ENCODE measurements at regions not wholly inside any gene's neighbourhood (a gene's known extent, or its start where the extent isn't known, plus 50 kb on each side); places are given as distances from the start of the nearest gene placed in this dataset.

DNA sequence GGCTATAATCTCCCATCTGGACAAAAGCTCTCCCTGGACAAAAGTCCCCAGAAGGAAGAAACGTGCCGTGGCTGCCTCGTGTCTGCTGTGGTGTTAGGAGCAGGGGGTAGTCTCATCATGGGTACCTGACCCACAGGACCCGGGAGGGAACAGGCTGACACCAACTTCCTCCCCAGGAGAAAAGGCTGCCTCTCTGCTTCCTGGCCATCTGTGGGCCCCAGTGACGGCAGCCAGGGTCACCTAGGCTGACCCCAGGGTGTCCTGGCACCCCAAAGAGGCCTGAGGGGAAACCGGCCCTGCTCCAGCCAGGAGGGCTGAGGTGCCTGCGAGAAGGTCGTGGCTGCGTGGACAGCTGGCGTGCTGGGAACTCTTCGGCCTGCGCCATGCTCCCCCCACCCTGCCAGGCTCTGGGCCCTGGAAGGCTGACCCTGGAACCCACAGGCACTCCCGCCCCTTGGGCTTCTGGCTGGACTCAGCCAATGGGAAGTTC, 133.9 kb downstream of the RFLNA start:
- peak overlapping the region; percentile 57 to 81 (median 76) for H3K4me2 ChIP-seq
- no peaks in the 10 kb centered on the region for H3K9me3 ChIP-seq (replicated peaks in 1 of 11)
- peaks cover 31 to 99% (median 60%) of the 10 kb centered on the region in 11 experiments; a peak in 21 of 22 replicates for H4K20me1 ChIP-seq
- H3K36me3 ChIP-seq: peaks cover 43 to 76% (median 59%) of the 10 kb centered on the region in 11 experiments
- H3K27ac ChIP-seq: peak overlapping the region in 8 of 11 experiments; percentile 0 to 60 (median 36); a peak in 12 of 22 replicates
- H3K9ac ChIP-seq: peak overlapping the region; percentile 11 to 59 (median 35); a peak in 14 of 22 replicates
- H3K4me1 ChIP-seq: peaks cover 41 to 78% (median 58%) of the 10 kb centered on the region in 10 experiments
- TF ChIP-seq Cebpa-rat (IDR thresholded peaks at IDR 0.05): no peak
- no peaks in the 10 kb centered on the region for H3K27me3 ChIP-seq
- H3K4me3 ChIP-seq: no peak overlapping the region

DNA sequence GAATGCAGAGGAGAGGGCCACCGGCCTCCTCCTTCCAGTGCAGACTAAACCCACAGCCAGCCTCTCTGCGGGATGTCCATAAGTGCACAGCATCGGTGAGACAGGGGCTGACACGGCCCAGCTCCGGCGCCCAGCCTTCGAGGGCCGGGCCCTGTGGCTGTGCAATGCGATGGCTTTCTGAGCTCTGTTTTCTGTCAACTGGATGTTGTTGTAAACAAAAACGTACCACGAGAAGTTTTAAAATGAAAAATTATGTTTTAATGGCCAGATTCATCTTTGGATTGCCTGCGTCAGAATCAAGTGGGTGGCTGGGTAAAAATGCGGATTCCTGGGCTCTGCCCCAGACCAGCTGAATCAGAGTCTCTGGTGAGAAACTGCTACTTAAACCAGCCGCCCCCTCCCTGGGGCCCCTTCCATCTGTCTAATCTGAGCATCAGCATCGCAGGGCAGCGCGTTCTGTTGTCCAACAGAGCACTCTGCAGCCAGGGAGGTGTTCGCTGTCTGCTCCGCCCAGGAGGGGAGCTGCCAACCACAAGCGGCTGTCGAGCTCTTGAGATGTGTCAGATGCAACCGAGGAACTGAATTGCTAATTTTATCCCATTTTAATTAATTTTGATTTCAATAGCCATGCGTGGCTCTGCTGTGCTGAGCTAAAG, 133.4 kb downstream of the RFLNA start:
- Histone ChIP-seq H3K27me3 (no peaks in the 10 kb centered on the region), H3K4me2 (peak overlapping the region; percentile 57 to 81 (median 76))

DNA sequence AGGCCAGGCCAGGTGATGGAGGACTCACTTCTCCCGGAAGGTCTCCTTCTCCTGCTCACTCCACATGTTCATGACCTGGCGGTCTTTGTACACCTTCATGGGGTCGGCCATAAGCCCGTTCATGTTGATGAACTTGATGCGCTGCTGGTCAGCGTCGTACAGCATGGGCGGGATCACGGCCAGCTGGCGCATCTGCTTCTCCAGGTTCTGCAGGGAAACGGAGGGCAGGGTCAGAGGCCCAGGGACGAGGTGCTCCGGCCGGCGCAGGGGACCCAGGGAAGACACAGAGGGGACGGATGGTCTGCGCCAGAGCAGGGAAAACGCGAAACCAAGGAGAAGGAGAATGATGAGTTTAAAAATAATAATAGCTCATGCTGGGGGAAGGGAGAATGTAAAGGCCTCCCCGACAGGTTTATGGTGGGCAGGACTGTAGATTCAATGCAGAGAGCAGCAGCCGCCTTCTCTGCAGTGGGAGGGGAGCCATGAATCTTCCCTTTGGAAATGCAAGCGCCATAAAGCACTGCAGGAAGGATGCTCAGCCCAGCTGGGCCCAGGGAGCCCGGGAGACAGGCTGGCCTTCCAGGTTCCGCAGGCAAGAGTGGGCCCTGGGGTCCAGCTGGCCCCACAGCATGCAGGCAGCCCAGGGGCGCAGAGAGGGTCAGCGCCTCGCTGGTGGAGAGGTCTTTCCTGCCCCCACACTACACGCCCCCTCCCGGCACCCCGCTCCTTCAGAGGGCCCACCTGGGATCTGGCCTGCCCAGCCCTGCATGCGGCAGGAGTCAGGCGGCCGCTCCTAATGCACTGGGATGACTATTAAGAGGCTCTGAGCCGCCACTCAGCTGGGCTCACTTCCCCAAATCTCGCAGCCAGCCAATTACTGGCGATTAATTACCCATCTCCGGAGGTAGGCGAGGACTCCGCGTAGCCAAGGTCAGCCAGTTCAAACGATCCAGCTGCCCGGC, 132.0 kb downstream of the RFLNA start:
- Histone ChIP-seq H3K36me3 (peaks cover 49 to 91% (median 76%) of the 10 kb centered on the region in 11 experiments), H3K4me2 (peak overlapping the region in 5 of 11 experiments; percentile 57 to 76 (median 74); a peak in 9 of 22 replicates), H3K4me3 (no peak overlapping the region), H3K27ac (no peak overlapping the region), H3K4me1 (peaks cover 50 to 78% (median 55%) of the 10 kb centered on the region in 10 experiments), H3K27me3 (no peaks in the 10 kb centered on the region), H4K20me1 (peaks cover 19 to 100% (median 63%) of the 10 kb centered on the region in 11 experiments), H3K9me3 (replicated peaks in 1 of 11) (no peaks in the 10 kb centered on the region), H3K9ac (peak overlapping the region in 2 of 11 experiments; percentile 0 to 43; a peak in 1 of 22 replicates)
- no peak for TF ChIP-seq Cebpa-rat (IDR thresholded peaks at IDR 0.05)

More for the DNA sequence above, 133.4 kb downstream of the RFLNA start:
- Histone ChIP-seq H3K9ac (peak overlapping the region in 8 of 11 experiments; percentile 11 to 59 (median 42); a peak in 11 of 22 replicates), H3K36me3 (peaks cover 49 to 79% (median 62%) of the 10 kb centered on the region in 11 experiments), H3K4me3 (no peak overlapping the region), H3K27ac (peak overlapping the region in 7 of 11 experiments; percentile 16 to 60 (median 40); a peak in 10 of 22 replicates), H3K9me3 (replicated peaks in 1 of 11) (no peaks in the 10 kb centered on the region), H4K20me1 (peaks cover 29 to 99% (median 60%) of the 10 kb centered on the region in 11 experiments), H3K4me1 (peaks cover 42 to 80% (median 60%) of the 10 kb centered on the region in 10 experiments)
- no peak for TF ChIP-seq Cebpa-rat (IDR thresholded peaks at IDR 0.05)

DNA sequence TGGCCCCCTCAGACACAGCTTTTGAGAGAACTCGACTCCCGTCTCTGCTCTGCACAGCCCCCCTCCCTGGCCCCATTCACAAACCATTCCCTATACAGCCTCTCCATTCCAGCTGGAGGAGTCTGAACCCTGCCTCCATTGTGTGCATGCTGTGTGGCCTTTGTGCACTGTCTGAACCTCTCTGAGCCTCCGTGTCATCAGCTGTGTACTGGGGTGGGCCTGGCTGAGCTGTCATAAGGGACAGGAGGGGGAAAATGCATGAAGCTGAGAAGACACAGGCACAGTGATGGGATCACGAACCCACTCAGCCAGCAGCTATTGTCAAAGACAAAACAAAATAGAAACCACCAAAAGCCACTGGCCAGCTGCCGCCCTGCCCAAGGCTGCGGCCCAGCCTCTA, 130.8 kb downstream of the RFLNA start:
- Histone ChIP-seq H3K4me3 (no peak overlapping the region), H3K36me3 (peaks cover 45 to 98% (median 86%) of the 10 kb centered on the region in 11 experiments), H3K4me2 (no peak overlapping the region), H3K9me3 (replicated peaks in 1 of 11) (no peaks in the 10 kb centered on the region), H3K27ac (no peak overlapping the region), H3K9ac (no peak overlapping the region), H3K4me1 (peaks cover 42 to 77% (median 65%) of the 10 kb centered on the region in 10 experiments), H4K20me1 (peaks cover 19 to 100% (median 64%) of the 10 kb centered on the region in 11 experiments), H3K27me3 (no peaks in the 10 kb centered on the region)
- no peak for TF ChIP-seq Cebpa-rat (IDR thresholded peaks at IDR 0.05)

DNA sequence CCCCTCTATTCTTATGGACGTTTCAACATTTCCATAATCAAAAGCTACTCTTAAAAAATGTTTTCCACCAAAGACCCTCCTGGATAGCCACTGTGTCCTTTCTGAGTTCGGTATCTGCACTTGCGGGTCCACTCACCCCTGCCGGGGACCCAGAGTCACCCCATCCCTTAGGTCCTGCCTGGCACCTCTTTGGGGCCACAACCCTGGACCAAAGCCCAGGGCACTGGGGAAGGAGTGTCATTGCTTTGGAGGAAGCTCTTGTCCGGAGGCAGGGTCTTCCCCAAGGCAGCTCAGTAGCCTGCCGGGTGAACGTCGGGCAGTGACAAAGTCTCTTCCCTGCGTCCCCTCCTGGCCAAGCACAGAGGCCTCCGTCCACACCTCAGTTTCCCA, 129.6 kb downstream of the RFLNA start:
- peaks cover 10 to 100% (median 56%) of the 10 kb centered on the region in 11 experiments for H4K20me1 ChIP-seq
- TF ChIP-seq Cebpa-rat (IDR thresholded peaks at IDR 0.05): no peak
- H3K36me3 ChIP-seq: peaks cover 45 to 98% (median 86%) of the 10 kb centered on the region in 11 experiments
- no peaks in the 10 kb centered on the region for H3K27me3 ChIP-seq
- no peak overlapping the region for H3K27ac ChIP-seq
- H3K9me3 ChIP-seq (replicated peaks in 1 of 11): peaks cover 0 to 4% (median 0%) of the 10 kb centered on the region in 11 experiments; a peak in 3 of 22 replicates
- H3K4me3 ChIP-seq: no peak overlapping the region
- H3K4me1 ChIP-seq: peaks cover 31 to 74% (median 63%) of the 10 kb centered on the region in 10 experiments
- H3K4me2 ChIP-seq: no peak overlapping the region
- no peak overlapping the region for H3K9ac ChIP-seq

DNA sequence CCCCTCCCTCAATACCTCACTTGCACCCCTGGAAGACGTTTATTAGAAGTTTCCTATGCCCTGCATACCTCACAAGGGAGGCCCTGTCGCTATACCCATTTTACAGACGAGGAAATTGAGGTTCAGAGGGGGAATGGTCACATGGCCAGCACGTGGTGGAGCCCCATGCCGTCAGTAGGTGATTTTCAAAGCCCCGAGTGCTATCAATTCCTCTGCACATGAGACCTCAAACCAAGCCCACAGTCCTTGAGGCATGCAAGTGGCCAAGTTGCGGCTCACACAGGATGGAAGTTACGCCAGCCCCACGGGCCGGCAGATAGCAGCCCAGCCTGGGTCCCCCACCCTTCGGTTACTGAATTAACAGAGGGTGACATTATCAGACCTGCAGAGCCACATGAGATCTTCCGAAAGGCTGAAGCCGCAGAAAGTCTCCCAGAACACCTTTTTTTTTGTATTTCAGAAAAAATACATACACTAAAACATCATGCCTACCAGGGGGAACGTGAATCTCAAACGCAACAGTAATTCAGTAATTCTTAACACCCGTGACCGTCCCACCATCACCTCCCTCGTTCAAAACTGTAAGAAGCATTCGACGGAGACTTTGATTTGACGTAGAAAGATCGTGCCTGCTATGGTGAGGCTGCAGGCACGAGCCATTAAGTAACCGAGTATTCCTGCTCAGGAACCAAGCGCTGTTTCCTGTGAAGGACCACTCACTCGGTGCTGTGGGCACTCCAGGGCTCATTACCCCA, 129.0 kb downstream of the RFLNA start:
- peaks cover 0 to 9% (median 0%) of the 10 kb centered on the region in 11 experiments; a peak in 3 of 22 replicates for H3K9me3 ChIP-seq (replicated peaks in 1 of 11)
- peaks cover 5 to 100% (median 55%) of the 10 kb centered on the region in 11 experiments for H4K20me1 ChIP-seq
- no peak overlapping the region for H3K4me3 ChIP-seq
- H3K4me1 ChIP-seq: peaks cover 25 to 74% (median 63%) of the 10 kb centered on the region in 10 experiments
- H3K36me3 ChIP-seq: peaks cover 47 to 98% (median 86%) of the 10 kb centered on the region in 11 experiments
- peak overlapping the region in 3 of 11 experiments; percentile 43 to 61 (median 53); a peak in 4 of 22 replicates for H3K4me2 ChIP-seq
- H3K9ac ChIP-seq: no peak overlapping the region; a peak in 1 of 22 replicates
- no peak for TF ChIP-seq Cebpa-rat (IDR thresholded peaks at IDR 0.05)
- no peak overlapping the region for H3K27ac ChIP-seq
- H3K27me3 ChIP-seq: no peaks in the 10 kb centered on the region

DNA sequence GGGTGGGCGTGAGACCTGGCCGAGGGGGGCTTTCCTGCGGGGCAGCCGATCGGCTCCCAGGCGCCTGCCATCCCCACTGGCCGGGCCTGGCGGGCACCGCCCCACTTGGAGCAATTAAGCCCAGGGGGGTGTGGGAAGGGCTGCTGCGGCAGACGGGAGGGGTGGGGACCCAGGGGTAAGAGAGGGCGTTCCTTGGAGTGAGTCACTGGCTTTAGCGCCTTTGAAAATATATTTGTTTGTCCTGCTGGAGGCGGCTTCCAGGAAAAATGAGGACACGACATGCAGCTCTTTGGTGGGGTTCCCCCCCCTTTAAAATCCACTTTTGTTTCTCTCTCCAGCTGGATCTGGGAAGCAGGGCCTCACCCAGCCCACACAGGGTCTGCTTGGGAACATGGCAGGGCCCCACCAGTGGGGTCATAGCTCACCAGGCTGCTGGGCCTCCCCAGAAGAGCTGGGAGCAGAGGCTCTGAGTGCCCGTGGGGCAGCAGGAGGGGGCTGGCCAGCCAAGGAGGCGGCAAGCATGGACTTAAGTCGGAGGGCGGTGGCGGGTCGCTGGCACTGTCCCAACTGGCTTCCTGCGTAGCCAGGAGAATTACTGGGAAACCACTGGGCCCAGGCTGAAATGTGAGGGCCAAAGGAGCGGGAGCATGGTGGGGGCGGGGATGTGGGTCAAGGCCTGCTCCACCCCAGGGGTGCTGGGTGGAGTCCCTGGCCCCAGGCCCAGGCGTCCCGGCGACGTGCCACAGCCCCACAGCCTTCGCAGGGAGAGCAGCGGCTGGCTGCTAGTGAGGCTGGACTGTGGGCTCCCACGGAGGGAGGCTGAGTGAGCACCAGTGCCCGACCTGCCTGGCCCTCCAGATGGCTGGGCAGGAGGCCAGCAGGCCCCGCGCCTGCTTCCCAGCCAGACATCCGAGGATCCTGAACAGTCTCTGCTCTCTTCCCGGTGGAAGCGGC, 128.0 kb downstream of the RFLNA start:
- Histone ChIP-seq H3K9me3 (replicated peaks in 1 of 11) (peaks cover 0 to 9% (median 0%) of the 10 kb centered on the region in 11 experiments; a peak in 3 of 22 replicates), H3K27me3 (no peaks in the 10 kb centered on the region), H3K36me3 (peaks cover 47 to 100% (median 89%) of the 10 kb centered on the region in 11 experiments), H3K4me2 (peak overlapping the region in 10 of 11 experiments; percentile 5 to 85 (median 60); a peak in 20 of 22 replicates), H4K20me1 (peaks cover 3 to 100% (median 63%) of the 10 kb centered on the region in 11 experiments; a peak in 19 of 22 replicates), H3K27ac (peak overlapping the region in 5 of 11 experiments; percentile 2 to 49 (median 24); a peak in 4 of 22 replicates), H3K4me1 (peaks cover 14 to 72% (median 62%) of the 10 kb centered on the region in 10 experiments), H3K4me3 (no peak overlapping the region), H3K9ac (peak overlapping the region in 7 of 11 experiments; percentile 7 to 61 (median 30); a peak in 6 of 22 replicates)
- no peak for TF ChIP-seq Cebpa-rat (IDR thresholded peaks at IDR 0.05)
